Ishikawa (cell line): ENCODE measurements at regions not wholly inside any gene's neighbourhood (a gene's known extent, or its start where the extent isn't known, plus 50 kb on each side); places are given as distances from the start of the nearest gene placed in this dataset.

ENCODE experiments used
- CEBPB ChIP-seq: IDR thresholded peaks from 2 replicates; pipeline ENCODE4 v1.6.1; 2012
- CREB1 ChIP-seq: IDR thresholded peaks from 2 replicates; pipeline ENCODE4 v1.6.1; 2012; ENCODE audit warnings: low read depth
- EGR1 ChIP-seq: IDR thresholded peaks from 2 replicates; pipeline ENCODE4 v1.6.1; 2012
- EP300 ChIP-seq: IDR thresholded peaks from 2 replicates; pipeline ENCODE4 v1.6.1; 2012; ENCODE audit warnings: borderline replicate concordance
- FOXM1 ChIP-seq: IDR thresholded peaks from 2 replicates; pipeline ENCODE4 v1.6.1; 2012; ENCODE audit warnings: low read depth, borderline replicate concordance
- NFIC ChIP-seq: IDR thresholded peaks from 2 replicates; pipeline ENCODE4 v1.6.1; 2012
- RAD21 ChIP-seq: IDR thresholded peaks from 2 replicates; pipeline ENCODE4 v1.6.1; 2012; ENCODE audit warnings: low read depth
- TAF1 ChIP-seq: IDR thresholded peaks from 2 replicates; pipeline ENCODE4 v1.6.1; 2012; ENCODE audit warnings: low read depth, mild to moderate bottlenecking
- TCF12 ChIP-seq: IDR thresholded peaks from 2 replicates; pipeline ENCODE4 v1.6.1; 2012; ENCODE audit warnings: low read depth
- TEAD4 ChIP-seq: IDR thresholded peaks from 2 replicates; pipeline ENCODE4 v1.6.1; 2012
- YY1 ChIP-seq: IDR thresholded peaks from 2 replicates; pipeline ENCODE4 v1.6.1; 2012; ENCODE audit warnings: low read depth
- ZBTB7A ChIP-seq: IDR thresholded peaks from 2 replicates; pipeline ENCODE4 v1.6.1; 2012; ENCODE audit warnings: low read depth
- TF ChIP-seq, protein P1 (sequence below): IDR thresholded peaks from 2 replicates; pipeline ENCODE4 v1.6.1; 2012; ENCODE audit warnings: low read depth, mild to moderate bottlenecking
- TF ChIP-seq, protein P2 (sequence below): IDR thresholded peaks from 2 replicates; pipeline ENCODE4 v1.6.1; 2012
- TF ChIP-seq, protein P3 (sequence below): IDR thresholded peaks from 2 replicates; pipeline ENCODE4 v1.6.1; 2012

DNA sequence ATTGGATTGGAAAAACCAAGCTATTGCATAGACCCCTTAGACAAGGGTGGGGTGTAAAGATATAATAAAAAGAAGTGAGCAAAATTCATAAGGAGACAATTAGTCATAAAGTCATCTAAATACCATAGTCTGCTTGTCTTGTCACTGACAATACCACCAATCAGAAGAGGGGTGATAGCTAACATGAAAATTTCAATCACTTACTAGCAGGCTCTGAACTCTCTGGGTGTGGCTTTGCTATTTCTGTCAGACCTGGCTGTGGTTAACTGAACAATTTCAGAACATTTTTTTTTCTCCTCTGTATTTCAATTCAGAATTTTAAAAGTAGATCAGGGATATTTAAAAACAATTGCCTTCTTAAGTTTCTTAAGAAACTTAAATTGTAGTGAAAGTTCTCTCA lies 158.5 kb upstream of the PRMT6 start:
- TF ChIP-seq, protein P1, sequence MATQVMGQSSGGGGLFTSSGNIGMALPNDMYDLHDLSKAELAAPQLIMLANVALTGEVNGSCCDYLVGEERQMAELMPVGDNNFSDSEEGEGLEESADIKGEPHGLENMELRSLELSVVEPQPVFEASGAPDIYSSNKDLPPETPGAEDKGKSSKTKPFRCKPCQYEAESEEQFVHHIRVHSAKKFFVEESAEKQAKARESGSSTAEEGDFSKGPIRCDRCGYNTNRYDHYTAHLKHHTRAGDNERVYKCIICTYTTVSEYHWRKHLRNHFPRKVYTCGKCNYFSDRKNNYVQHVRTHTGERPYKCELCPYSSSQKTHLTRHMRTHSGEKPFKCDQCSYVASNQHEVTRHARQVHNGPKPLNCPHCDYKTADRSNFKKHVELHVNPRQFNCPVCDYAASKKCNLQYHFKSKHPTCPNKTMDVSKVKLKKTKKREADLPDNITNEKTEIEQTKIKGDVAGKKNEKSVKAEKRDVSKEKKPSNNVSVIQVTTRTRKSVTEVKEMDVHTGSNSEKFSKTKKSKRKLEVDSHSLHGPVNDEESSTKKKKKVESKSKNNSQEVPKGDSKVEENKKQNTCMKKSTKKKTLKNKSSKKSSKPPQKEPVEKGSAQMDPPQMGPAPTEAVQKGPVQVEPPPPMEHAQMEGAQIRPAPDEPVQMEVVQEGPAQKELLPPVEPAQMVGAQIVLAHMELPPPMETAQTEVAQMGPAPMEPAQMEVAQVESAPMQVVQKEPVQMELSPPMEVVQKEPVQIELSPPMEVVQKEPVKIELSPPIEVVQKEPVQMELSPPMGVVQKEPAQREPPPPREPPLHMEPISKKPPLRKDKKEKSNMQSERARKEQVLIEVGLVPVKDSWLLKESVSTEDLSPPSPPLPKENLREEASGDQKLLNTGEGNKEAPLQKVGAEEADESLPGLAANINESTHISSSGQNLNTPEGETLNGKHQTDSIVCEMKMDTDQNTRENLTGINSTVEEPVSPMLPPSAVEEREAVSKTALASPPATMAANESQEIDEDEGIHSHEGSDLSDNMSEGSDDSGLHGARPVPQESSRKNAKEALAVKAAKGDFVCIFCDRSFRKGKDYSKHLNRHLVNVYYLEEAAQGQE = no peak
- TF ChIP-seq TEAD4 (no peak), TAF1 (no peak), TCF12 (no peak), CREB1 (no peak), CEBPB (no peak), ZBTB7A (no peak), EP300 (no peak), RAD21 (no peak), YY1 (no peak), EGR1 (no peak), FOXM1 (no peak), NFIC (no peak)
- TF ChIP-seq, protein P2, sequence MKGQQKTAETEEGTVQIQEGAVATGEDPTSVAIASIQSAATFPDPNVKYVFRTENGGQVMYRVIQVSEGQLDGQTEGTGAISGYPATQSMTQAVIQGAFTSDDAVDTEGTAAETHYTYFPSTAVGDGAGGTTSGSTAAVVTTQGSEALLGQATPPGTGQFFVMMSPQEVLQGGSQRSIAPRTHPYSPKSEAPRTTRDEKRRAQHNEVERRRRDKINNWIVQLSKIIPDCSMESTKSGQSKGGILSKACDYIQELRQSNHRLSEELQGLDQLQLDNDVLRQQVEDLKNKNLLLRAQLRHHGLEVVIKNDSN = no peak
- TF ChIP-seq, protein P3, sequence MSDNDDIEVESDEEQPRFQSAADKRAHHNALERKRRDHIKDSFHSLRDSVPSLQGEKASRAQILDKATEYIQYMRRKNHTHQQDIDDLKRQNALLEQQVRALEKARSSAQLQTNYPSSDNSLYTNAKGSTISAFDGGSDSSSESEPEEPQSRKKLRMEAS = no peak

- no peak for TF ChIP-seq CREB1
- TF ChIP-seq, protein P1 = no peak
- TF ChIP-seq YY1 = no peak
- TF ChIP-seq FOXM1 = no peak
- TF ChIP-seq ZBTB7A = no peak
- TF ChIP-seq TEAD4 = no peak
- TF ChIP-seq TAF1 = no peak
- TF ChIP-seq NFIC = no peak
- TF ChIP-seq EP300 = no peak
These were observed 156.8 kb upstream of the PRMT6 start for GRCh38 chr1:106899644-106900043.

DNA sequence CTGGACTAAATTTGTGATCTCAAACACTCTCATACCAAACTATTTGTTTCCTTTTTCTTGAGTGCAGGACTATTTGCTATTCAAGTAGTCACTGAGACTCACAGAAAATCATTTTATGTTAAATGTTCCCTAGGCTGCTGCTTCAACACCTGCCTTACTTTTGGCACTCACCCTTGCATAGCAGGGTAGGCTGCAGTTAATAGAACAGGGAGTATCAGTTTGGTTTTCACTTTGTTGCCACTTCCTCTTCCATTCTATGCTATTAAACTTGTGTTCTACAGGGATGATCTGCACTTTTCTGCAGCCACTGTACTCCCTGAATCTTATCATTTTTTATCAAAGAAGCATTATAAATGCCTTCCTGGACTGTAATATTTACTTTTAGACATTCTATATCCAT lies 148.7 kb upstream of the PRMT6 start:
- TF ChIP-seq, protein P1 = no peak
- TF ChIP-seq CEBPB = no peak
- no peak for TF ChIP-seq EGR1
- TF ChIP-seq TEAD4 = no peak
- TF ChIP-seq, protein P3 = no peak
- no peak for TF ChIP-seq EP300
- no peak for TF ChIP-seq TCF12
- TF ChIP-seq, protein P2 = no peak
- no peak for TF ChIP-seq TAF1
- TF ChIP-seq CREB1 = no peak
- TF ChIP-seq ZBTB7A = no peak
- no peak for TF ChIP-seq RAD21
- TF ChIP-seq YY1 = no peak
- TF ChIP-seq NFIC = no peak

- TF ChIP-seq TCF12 = no peak
- TF ChIP-seq, protein P1 = no peak
- TF ChIP-seq EP300 = no peak
- TF ChIP-seq TAF1 = no peak
- no peak for TF ChIP-seq NFIC
- TF ChIP-seq EGR1 = no peak
- no peak for TF ChIP-seq YY1
- TF ChIP-seq, protein P3 = no peak
- no peak for TF ChIP-seq FOXM1
- TF ChIP-seq ZBTB7A = no peak
- TF ChIP-seq CEBPB = no peak
- no peak for TF ChIP-seq TEAD4
- no peak for TF ChIP-seq RAD21
- no peak for TF ChIP-seq CREB1
- TF ChIP-seq, protein P2 = no peak
These were observed 147.8 kb upstream of the PRMT6 start for GRCh38 chr1:106908689-106909088.
